K562 (cell line): ENCODE measurements at regions not wholly inside any gene's neighbourhood (a gene's known extent, or its start where the extent isn't known, plus 50 kb on each side); places are given as distances from the start of the nearest gene placed in this dataset.

ENCODE experiments used
- NCOA2 ChIP-seq, 2 experiments: fragments of 450-650 bp; IDR thresholded peaks; 2 replicates each; pipeline ENCODE4 v1.6.1; 2018; ENCODE audit warnings: mild to moderate bottlenecking in 2 of 2, moderate library complexity in 1 of 2; ENCODE audit not compliant: partially characterized antibody in 2 of 2
- OTX1 ChIP-seq: fragments of 450-650 bp; formaldehyde crosslinking; IDR thresholded peaks from 2 replicates; pipeline ENCODE4 v1.4.0; 2022; ENCODE audit warnings: mild to moderate bottlenecking
- ZBTB40 ChIP-seq, 2 experiments: fragments of 450-650 bp in 1 of 2; sonication (generic) in 1 of 2; formaldehyde crosslinking in 1 of 2; IDR thresholded peaks; 2 replicates each; pipeline versions ENCODE4 v1.7.1 to v1.9.0; 2016 to 2022; ENCODE audit warnings: inconsistent platforms in 1 of 2, mild to moderate bottlenecking in 1 of 2, missing genetic modification reagents in 1 of 2

DNA sequence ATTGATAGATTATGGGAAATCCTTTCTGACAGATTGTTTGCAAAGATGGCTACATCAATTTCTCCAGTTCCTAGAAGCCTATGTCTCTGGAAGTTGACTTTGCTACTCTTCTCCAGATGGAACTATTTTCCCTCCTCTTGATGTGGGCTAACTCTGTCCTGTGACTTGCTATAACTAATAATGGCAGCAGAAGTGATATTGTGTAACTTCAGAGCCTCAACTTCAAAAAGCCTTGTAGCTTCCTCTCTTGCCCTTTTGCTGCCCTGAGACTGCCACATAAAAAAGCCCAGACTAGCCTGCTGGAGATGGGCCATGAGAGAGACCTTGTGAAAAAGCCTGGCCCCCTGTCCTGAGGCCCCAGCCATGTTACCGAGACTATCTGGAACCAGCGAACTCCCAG lies 210.7 kb upstream of the SLC7A11 start (continued):
- TF ChIP-seq ZBTB40 (IDR thresholded peaks at IDR 0.05) = no peak
- no peak for TF ChIP-seq ZBTB40 (CRISPR knock-in tag; IDR thresholded peaks at IDR 0.05)
- TF ChIP-seq NCOA2 (IDR thresholded peaks at IDR 0.05; ENCODE audit: partially characterized antibody in 2 of 2) = no peak
- no peak for TF ChIP-seq OTX1
